B cell (primary cell): ENCODE measurements at regions not wholly inside any gene's neighbourhood (a gene's known extent, or its start where the extent isn't known, plus 50 kb on each side); places are given as distances from the start of the nearest gene placed in this dataset.

ENCODE experiments used
- ATAC-seq: fragments of 200-7000 bp; cut with Tn5 transposase; one replicate; pipeline ENCODE4 v1.10.0; 2021; ENCODE audit warnings: low read depth, mild to moderate bottlenecking, moderate number of reproducible peaks, moderate library complexity
- CTCF ChIA-PET: fragments of 350-600 bp; sonication (Branson Sonifier 250); formaldehyde crosslinking; loops from one replicate; lab custom pipeline; 2021; ENCODE audit warnings: antibody characterized with exemption, inconsistent platforms; lab: Charles Lee
- POLR2A ChIA-PET: fragments of 350-600 bp; sonication (Branson Sonifier 250); formaldehyde crosslinking; loops from one replicate; lab custom pipeline; 2021; ENCODE audit warnings: antibody characterized with exemption; lab: Charles Lee
- DNase-seq: peaks from one replicate; pipeline ENCODE4 v3.0.0; 2013
- H2AFZ ChIP-seq: 2 replicates; pipeline ENCODE4 v1.6.1; 2012; ENCODE audit warnings: mild to moderate bottlenecking, low read depth, low read length; ENCODE audit not compliant: insufficient read depth, poor library complexity, severe bottlenecking
- H3K27ac ChIP-seq, 2 donors: 1 replicate in 1 of 2; 2 replicates in 1 of 2; pipeline ENCODE4 v1.5.1; 2012 to 2013; ENCODE audit warnings: low read length in 2 of 2, mild to moderate bottlenecking in 2 of 2, moderate library complexity in 1 of 2
- H3K27me3 ChIP-seq, 4 experiments: fragments of 200-600 bp in 1 of 4; sonication (generic) in 1 of 4; replicated peaks in 1 of 4; 1 replicate in 2 of 4; 2 replicates in 2 of 4; pipeline versions ENCODE4 v1.6.1 to v1.7.0; 2013 to 2016; ENCODE audit warnings: low read length in 3 of 4, mild to moderate bottlenecking in 2 of 4, mixed read lengths in 1 of 4, moderate library complexity in 1 of 4; ENCODE audit not compliant: insufficient read depth in 4 of 4, control insufficient read depth in 3 of 4; ENCODE audit errors: control extremely low read depth in 1 of 4
- H3K36me3 ChIP-seq, 2 experiments: replicated peaks in 1 of 2; 1 replicate in 1 of 2; 2 replicates in 1 of 2; pipeline versions ENCODE4 v1.6.1 to v1.7.1; 2013; ENCODE audit warnings: low read length in 1 of 2; ENCODE audit not compliant: insufficient read depth in 2 of 2, control insufficient read depth in 1 of 2; ENCODE audit errors: control extremely low read depth in 1 of 2, extremely low read depth in 1 of 2
- H3K4me1 ChIP-seq, 2 donors: fragments of 200-600 bp in 1 of 2; sonication (generic) in 1 of 2; 1 replicate in 1 of 2; 2 replicates in 1 of 2; pipeline versions ENCODE4 v1.5.1 to v1.6.1; 2013 to 2017; ENCODE audit warnings: low read length in 2 of 2; ENCODE audit not compliant: control insufficient read depth in 2 of 2, insufficient read depth in 2 of 2
- H3K4me2 ChIP-seq: replicated peaks from 2 replicates; pipeline ENCODE3; 2012; ENCODE audit warnings: mild to moderate bottlenecking, low read depth, low read length; ENCODE audit not compliant: poor library complexity, severe bottlenecking
- H3K4me3 ChIP-seq, 5 experiments: fragments of 200-600 bp in 1 of 5; sonication (generic) in 1 of 5; 1 replicate in 3 of 5; 2 replicates in 2 of 5; pipeline versions ENCODE4 v1.5.1 to v1.7.0; 2011 to 2016; ENCODE audit warnings: low read length in 4 of 5, mild to moderate bottlenecking in 4 of 5, low read depth in 2 of 5, control low read depth in 1 of 5, moderate library complexity in 1 of 5; ENCODE audit not compliant: insufficient read depth in 1 of 5; ENCODE audit errors: control extremely low read depth in 1 of 5, extremely low read depth in 1 of 5
- H3K79me2 ChIP-seq: fragments of 200-600 bp; sonication (generic); one replicate; pipeline ENCODE4 v1.6.0; 2016; ENCODE audit warnings: low read length; ENCODE audit not compliant: control insufficient read depth, insufficient read depth
- H3K9ac ChIP-seq: fragments of 200-600 bp; sonication (generic); 2 replicates; pipeline ENCODE4 v1.6.1; 2017; ENCODE audit warnings: mild to moderate bottlenecking, low read length, moderate library complexity
- H3K9me3 ChIP-seq, 3 donors: one replicate each; pipeline versions ENCODE4 v1.6.1 to v1.7.1; 2013; ENCODE audit warnings: low read length in 2 of 3; ENCODE audit not compliant: control insufficient read depth in 2 of 3, insufficient read depth in 1 of 3; ENCODE audit errors: control extremely low read depth in 1 of 3
- H4K20me1 ChIP-seq: 2 replicates; pipeline ENCODE4 v1.6.0; 2012; ENCODE audit warnings: mild to moderate bottlenecking, low read length; ENCODE audit not compliant: insufficient read depth, control insufficient read depth, poor library complexity, severe bottlenecking
- H3K27ac Mint-ChIP-seq: one replicate; pipeline ENCODE4 v1.8.0; 2021; ENCODE audit warnings: mixed read lengths
- H3K27me3 Mint-ChIP-seq: one replicate; pipeline ENCODE4 v1.8.0; 2021; ENCODE audit warnings: mixed read lengths
- H3K4me1 Mint-ChIP-seq: one replicate; pipeline ENCODE4 v1.8.0; 2021; ENCODE audit warnings: mixed read lengths
- H3K4me3 Mint-ChIP-seq: one replicate; pipeline ENCODE4 v1.8.0; 2021; ENCODE audit warnings: mixed read lengths
- H3K9me3 Mint-ChIP-seq: one replicate; pipeline ENCODE4 v1.8.0; 2022; ENCODE audit warnings: mixed read lengths; ENCODE audit not compliant: insufficient read depth
- EZH2 ChIP-seq: IDR thresholded peaks from 2 replicates; pipeline ENCODE4 v1.6.1; 2012; ENCODE audit warnings: borderline replicate concordance, low read depth, mild to moderate bottlenecking, moderate library complexity, low read length; ENCODE audit not compliant: insufficient read depth, poor library complexity, severe bottlenecking
- WGBS: methylation state at CpG from one replicate; pipeline ENCODE4 v1.1.5; 2013; ENCODE audit warnings: missing lambda C conversion rate; ENCODE audit not compliant: insufficient coverage; 5-methylcytosine and 5-hydroxymethylcytosine counted together
- intact Hi-C: fragments of 100-400 bp; cut with micrococcal nuclease; formaldehyde crosslinking; loops from one replicate; pipeline ENCODE4 v1.10.0; 2022
- TF ChIP-seq, protein P1 (sequence below): fragments of 200-600 bp; IDR thresholded peaks from one replicate; pipeline ENCODE4 v1.8.0; 2022; ENCODE audit warnings: antibody characterized with exemption, mild to moderate bottlenecking

DNA sequence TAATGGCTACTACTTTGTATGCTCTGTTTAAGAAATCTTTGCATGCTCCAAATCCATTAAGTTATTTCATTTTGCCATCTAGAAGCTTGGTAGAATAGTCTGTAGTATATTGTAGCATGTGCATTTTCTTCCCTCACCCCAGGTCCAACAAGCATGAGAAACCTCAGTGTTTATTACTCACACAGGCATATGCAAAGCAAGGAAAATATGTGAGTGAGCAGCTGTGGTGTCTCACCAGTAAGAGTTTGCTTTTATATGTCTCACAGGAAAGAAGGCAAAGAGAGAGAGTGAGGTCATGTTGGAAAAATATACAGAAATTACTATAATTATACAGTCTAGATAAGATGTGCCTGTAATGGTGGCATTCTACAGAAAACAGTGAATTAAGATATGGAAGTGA, 312.5 kb downstream of the C3orf38 start:
- Histone ChIP-seq H3K9me3 (peaks cover 0 to 1% (median 0%) of the 10 kb centered on the region in 3 donors), H3K27ac (no peak overlapping the region), H3K9ac (no peak overlapping the region), H3K79me2 (no peaks in the 10 kb centered on the region), H3K4me2 (no peak overlapping the region), H2AFZ (no peak overlapping the region), H3K4me3 (no peak overlapping the region), H3K27me3 (no peaks in the 10 kb centered on the region), H3K4me1 (no peaks in the 10 kb centered on the region), H4K20me1 (no peaks in the 10 kb centered on the region), H3K36me3 (no peaks in the 10 kb centered on the region)
- no peaks in the 10 kb centered on the region for H3K9me3 Mint-ChIP-seq
- ChIA-PET POLR2A (no interaction called here), CTCF (no interaction called here)
- H3K4me1 Mint-ChIP-seq, result no peaks in the 10 kb centered on the region
- H3K27ac Mint-ChIP-seq, result no peak overlapping the region
- TF ChIP-seq, protein P1, sequence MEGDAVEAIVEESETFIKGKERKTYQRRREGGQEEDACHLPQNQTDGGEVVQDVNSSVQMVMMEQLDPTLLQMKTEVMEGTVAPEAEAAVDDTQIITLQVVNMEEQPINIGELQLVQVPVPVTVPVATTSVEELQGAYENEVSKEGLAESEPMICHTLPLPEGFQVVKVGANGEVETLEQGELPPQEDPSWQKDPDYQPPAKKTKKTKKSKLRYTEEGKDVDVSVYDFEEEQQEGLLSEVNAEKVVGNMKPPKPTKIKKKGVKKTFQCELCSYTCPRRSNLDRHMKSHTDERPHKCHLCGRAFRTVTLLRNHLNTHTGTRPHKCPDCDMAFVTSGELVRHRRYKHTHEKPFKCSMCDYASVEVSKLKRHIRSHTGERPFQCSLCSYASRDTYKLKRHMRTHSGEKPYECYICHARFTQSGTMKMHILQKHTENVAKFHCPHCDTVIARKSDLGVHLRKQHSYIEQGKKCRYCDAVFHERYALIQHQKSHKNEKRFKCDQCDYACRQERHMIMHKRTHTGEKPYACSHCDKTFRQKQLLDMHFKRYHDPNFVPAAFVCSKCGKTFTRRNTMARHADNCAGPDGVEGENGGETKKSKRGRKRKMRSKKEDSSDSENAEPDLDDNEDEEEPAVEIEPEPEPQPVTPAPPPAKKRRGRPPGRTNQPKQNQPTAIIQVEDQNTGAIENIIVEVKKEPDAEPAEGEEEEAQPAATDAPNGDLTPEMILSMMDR, result no peak
- no peak for TF ChIP-seq EZH2
- DNase-seq (no peak), ATAC-seq (no peak)
- intact Hi-C loops, result no loop called here
- no peak overlapping the region for H3K4me3 Mint-ChIP-seq
- H3K27me3 Mint-ChIP-seq, result no peaks in the 10 kb centered on the region

DNA sequence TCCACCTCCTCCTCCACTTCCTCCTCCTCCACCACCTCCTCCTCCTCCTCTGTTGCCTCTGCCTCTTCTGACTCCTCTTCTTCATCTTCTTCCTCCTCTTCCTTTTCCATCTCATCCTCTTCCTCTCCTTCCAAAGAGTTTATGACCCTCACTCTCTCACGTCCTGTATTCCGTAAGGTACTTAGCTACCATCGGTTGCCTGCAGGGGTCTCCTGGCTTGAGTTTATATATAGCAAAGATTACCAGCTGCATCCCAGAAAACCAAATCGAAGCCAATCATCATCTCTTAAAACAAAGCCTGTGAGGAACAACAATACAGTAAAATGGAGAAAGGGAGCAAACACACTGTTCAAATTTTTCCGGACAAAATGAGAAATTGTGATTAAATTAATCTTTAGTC, 317.4 kb downstream of the C3orf38 start:
- Histone ChIP-seq H3K9me3 (peaks cover 0 to 3% (median 2%) of the 10 kb centered on the region in 3 donors), H3K27ac (no peak overlapping the region), H3K4me1 (no peaks in the 10 kb centered on the region), H4K20me1 (no peaks in the 10 kb centered on the region), H3K79me2 (no peaks in the 10 kb centered on the region), H3K9ac (no peak overlapping the region), H3K4me3 (no peak overlapping the region), H3K27me3 (no peaks in the 10 kb centered on the region), H3K36me3 (no peaks in the 10 kb centered on the region), H2AFZ (no peak overlapping the region), H3K4me2 (no peak overlapping the region)
- H3K4me3 Mint-ChIP-seq, result no peak overlapping the region
- no peak for TF ChIP-seq EZH2
- TF ChIP-seq, protein P1, result no peak
- H3K27ac Mint-ChIP-seq, result no peak overlapping the region
- H3K4me1 Mint-ChIP-seq, result no peaks in the 10 kb centered on the region
- ATAC-seq (no peak), DNase-seq (no peak)
- no peaks in the 10 kb centered on the region for H3K27me3 Mint-ChIP-seq
- WGBS, result no CpG with 5 or more reads among the region's 5 CpGs
- CTCF ChIA-PET, result no interaction called here
- POLR2A ChIA-PET, result no interaction called here
- H3K9me3 Mint-ChIP-seq, result no peaks in the 10 kb centered on the region
- intact Hi-C loops, result no loop called here
